WI38 (cell line): ENCODE measurements at regions not wholly inside any gene's neighbourhood (a gene's known extent, or its start where the extent isn't known, plus 50 kb on each side); places are given as distances from the start of the nearest gene placed in this dataset.

Experiments used
- H3K4me3 ChIP-seq: 2 replicates; pipeline ENCODE4 v1.5.1; 2011; ENCODE audit warnings: low read depth, mild to moderate bottlenecking, control low read depth, low read length
- CTCF ChIP-seq: IDR thresholded peaks from 2 replicates; pipeline ENCODE4 v1.5.1; 2012; ENCODE audit warnings: low read depth, mild to moderate bottlenecking, control low read depth, low read length

GRCh38 chr3:193879099-193879863, 256.7 kb upstream of the HES1 start:
- no peak for TF ChIP-seq CTCF
- H3K4me3 ChIP-seq = no peak overlapping the region

GRCh38 chr3:193879864-193880242, 256.1 kb upstream of the HES1 start:
- TF ChIP-seq CTCF = no peak
- no peak overlapping the region for H3K4me3 ChIP-seq

GRCh38 chr3:193882091-193882490, 253.9 kb upstream of the HES1 start:
- H3K4me3 ChIP-seq = no peak overlapping the region
- no peak for TF ChIP-seq CTCF

GRCh38 chr3:193883551-193883950, 252.4 kb upstream of the HES1 start:
- TF ChIP-seq CTCF = no peak
- H3K4me3 ChIP-seq = no peak overlapping the region

- no peak for TF ChIP-seq CTCF
- H3K4me3 ChIP-seq = no peak overlapping the region
These were observed 251.9 kb upstream of the HES1 start for GRCh38 chr3:193884027-193884426.

GRCh38 chr3:193884652-193885051, 251.3 kb upstream of the HES1 start:
- no peak overlapping the region for H3K4me3 ChIP-seq
- no peak for TF ChIP-seq CTCF

GRCh38 chr3:193885832-193886231, 250.1 kb upstream of the HES1 start:
- H3K4me3 ChIP-seq = no peak overlapping the region
- no peak for TF ChIP-seq CTCF
